ENCODE measurements at regions not wholly inside any gene's neighbourhood (a gene's known extent, or its start where the extent isn't known, plus 50 kb on each side); places are given as distances from the start of the nearest gene placed in this dataset.
A peak's percentile ranks its signal among the peaks of the same experiment; 100 is the strongest.

DNA sequence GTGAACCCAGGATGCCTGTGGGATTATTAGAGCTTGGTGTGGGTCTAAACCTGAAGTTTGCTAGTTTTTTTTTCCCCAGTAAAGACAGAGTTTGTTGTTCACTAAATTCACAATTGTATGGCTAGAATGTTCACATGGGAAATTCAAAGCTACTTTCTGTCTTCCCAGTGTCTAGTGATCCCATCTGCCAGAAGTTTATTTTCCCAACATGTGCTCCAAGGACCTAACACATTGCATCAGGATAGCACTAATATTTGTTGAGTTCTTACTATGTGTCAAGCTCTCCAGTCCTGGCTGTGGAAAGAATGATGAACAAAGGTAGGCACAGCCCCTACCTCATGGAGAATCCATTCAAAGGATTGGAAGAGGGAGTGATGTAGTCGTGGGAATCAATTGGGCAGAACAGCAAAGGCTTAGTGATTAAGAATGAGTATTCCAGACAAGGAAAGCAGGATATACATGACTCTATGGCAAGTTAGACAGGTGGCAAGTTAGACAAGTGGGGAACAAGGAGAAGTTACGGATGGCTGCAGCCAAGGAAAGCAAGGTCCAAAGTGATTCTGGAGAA is 521.5 kb upstream of the WWC1 start:
- no peak overlapping the region for H3K4me3 ChIP-seq (ENCODE audit: low read depth, low read length)
- TF ChIP-seq CTCF (IDR thresholded peaks at IDR 0.05; ENCODE audit: insufficient read depth, low read length): no peak
- no peak for DNase-seq (ENCODE audit: low read depth)

DNA sequence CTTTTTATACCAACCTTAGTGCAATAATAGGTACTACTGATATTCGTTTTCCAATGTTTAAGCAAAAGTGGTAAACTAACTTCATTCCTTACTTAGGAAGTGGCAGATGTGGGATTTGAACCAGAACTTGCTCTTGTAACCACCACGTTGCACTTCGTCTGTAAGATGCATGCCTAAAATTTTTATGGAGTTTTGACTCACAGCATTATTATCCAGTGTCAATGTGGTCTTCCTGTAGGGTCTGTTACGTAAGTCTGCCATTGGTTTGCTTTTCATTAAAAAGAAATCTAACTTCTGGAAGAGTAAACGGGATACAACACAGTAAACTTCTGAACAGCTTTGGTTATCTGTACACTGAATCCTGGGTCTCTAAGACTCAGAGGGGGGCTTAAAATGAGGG is 521.0 kb upstream of the WWC1 start:
- no peak for TF ChIP-seq CTCF (IDR thresholded peaks at IDR 0.05; ENCODE audit: insufficient read depth, low read length)
- DNase-seq (ENCODE audit: low read depth): peak; percentile 54

GRCh38 chr5:167771571-167771970 is 519.9 kb upstream of the WWC1 start:
- H3K4me3 ChIP-seq (ENCODE audit: low read depth, low read length): no peak overlapping the region
- TF ChIP-seq CTCF (IDR thresholded peaks at IDR 0.05; ENCODE audit: insufficient read depth, low read length): no peak
- no peak for DNase-seq (ENCODE audit: low read depth)

More for the DNA sequence above, 521.0 kb upstream of the WWC1 start:
- no peak overlapping the region for H3K4me3 ChIP-seq (ENCODE audit: low read depth, low read length)

DNA sequence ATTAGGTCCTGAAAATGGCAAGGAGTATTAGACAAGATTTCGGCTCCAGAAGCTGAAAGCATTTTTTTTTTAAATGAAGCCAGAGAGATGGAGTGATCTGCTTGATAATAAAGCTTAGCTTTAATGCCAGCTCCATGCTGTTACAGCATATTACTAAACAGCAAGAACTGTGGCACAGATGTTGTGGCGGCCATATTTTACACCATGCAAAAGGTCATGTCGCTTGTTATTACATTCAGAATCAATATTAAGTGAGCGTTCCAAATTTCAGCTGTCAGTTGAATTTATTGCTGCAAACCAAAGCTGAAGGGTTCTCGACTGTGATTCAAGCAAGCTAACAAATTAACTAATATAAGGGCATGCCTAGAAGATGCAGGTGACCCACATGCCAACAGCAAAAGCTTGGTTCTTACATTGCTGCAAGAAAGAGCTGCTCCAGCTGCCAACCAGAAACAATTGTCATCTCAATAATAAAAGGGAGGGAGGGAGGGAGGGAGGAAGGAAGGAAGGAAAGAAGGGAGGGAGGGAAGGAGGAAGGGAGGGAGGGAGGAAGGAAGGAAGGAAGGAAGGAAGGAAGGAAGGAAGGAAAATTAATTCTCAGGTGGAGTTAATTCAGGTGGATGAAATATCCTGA is 517.7 kb upstream of the WWC1 start:
- no peak for DNase-seq (ENCODE audit: low read depth)
- no peak overlapping the region for H3K4me3 ChIP-seq (ENCODE audit: low read depth, low read length)
- TF ChIP-seq CTCF (IDR thresholded peaks at IDR 0.05; ENCODE audit: insufficient read depth, low read length): no peak

DNA sequence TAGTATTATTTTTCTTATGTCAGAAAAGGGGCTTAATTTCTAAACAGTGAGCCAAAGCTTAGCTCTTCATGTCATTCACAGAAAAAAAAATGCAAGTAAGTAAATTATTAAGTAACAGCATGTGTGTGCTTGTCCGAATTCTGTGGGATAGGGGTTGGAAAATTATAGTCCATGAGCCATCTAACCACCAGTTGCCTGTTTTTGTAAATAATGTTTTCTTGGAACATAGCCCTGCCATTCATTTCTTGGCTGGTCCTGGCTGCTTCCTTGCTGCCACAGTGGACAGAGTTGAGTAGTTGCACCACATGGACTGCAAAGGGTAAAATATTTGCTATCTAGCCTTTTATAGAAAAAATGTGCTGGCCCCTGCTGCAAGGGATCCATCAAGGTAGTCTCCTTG is 513.7 kb upstream of the WWC1 start:
- TF ChIP-seq CTCF (IDR thresholded peaks at IDR 0.05; ENCODE audit: insufficient read depth, low read length): no peak
- DNase-seq (ENCODE audit: low read depth): no peak

GRCh38 chr5:167778228-167778627 is 513.2 kb upstream of the WWC1 start:
- no peak for DNase-seq (ENCODE audit: low read depth)
- no peak overlapping the region for H3K4me3 ChIP-seq (ENCODE audit: low read depth, low read length)
- TF ChIP-seq CTCF (IDR thresholded peaks at IDR 0.05; ENCODE audit: insufficient read depth, low read length): no peak

More for the DNA sequence above, 513.7 kb upstream of the WWC1 start:
- H3K4me3 ChIP-seq (ENCODE audit: low read depth, low read length): no peak overlapping the region

- no peak for TF ChIP-seq CTCF (IDR thresholded peaks at IDR 0.05; ENCODE audit: insufficient read depth, low read length)
- no peak overlapping the region for H3K4me3 ChIP-seq (ENCODE audit: low read depth, low read length)
- no peak for DNase-seq (ENCODE audit: low read depth)
Measured at GRCh38 chr5:167779644-167780043, 511.8 kb upstream of the WWC1 start.
